GM23338 (cell line): ENCODE measurements at regions not wholly inside any gene's neighbourhood (a gene's known extent, or its start where the extent isn't known, plus 50 kb on each side); places are given as distances from the start of the nearest gene placed in this dataset.

Source experiments
- CTCF ChIP-seq, 2 experiments: fragments of 200-600 bp in 1 of 2; sonication (generic) in 1 of 2; conservative IDR thresholded peaks; 2 replicates each; pipeline versions ENCODE4 v1.5.1 to v1.6.1; 2016 to 2017; ENCODE audit warnings: antibody characterized with exemption in 2 of 2, low read depth in 2 of 2, mild to moderate bottlenecking in 2 of 2, moderate library complexity in 1 of 2
- EZH2 ChIP-seq: fragments of 200-600 bp; sonication (generic); IDR thresholded peaks from one replicate; pipeline ENCODE4 v1.8.0; 2017; ENCODE audit warnings: antibody characterized with exemption, mild to moderate bottlenecking, low read depth; ENCODE audit not compliant: unreplicated experiment
- JUNB ChIP-seq: IDR thresholded peaks from one replicate; pipeline ENCODE4 v1.6.1; 2016; ENCODE audit warnings: antibody characterized with exemption; ENCODE audit not compliant: unreplicated experiment
- NANOG ChIP-seq: IDR thresholded peaks from 2 replicates; pipeline ENCODE4 v1.6.1; 2016; ENCODE audit warnings: antibody characterized with exemption, borderline replicate concordance
- POLR2AphosphoS5 ChIP-seq: IDR thresholded peaks from 2 replicates; pipeline ENCODE4 v1.6.1; 2016; ENCODE audit warnings: antibody characterized with exemption, low read depth
- REST ChIP-seq: IDR thresholded peaks from one replicate; pipeline ENCODE4 v1.6.1; 2018; ENCODE audit warnings: antibody characterized with exemption; ENCODE audit not compliant: unreplicated experiment

- TF ChIP-seq CTCF (conservative IDR thresholded peaks at IDR 0.05; ENCODE audit: low read depth in 2 of 2) (no peak), REST (no peak), EZH2 (no peak), POLR2AphosphoS5 (no peak), JUNB (no peak), NANOG (no peak)
These were observed 124.6 kb downstream of the EDN3 start for GRCh38 chr20:59424976-59425375.
